NCI-H748 (cell line): ENCODE measurements at regions not wholly inside any gene's neighbourhood (a gene's known extent, or its start where the extent isn't known, plus 50 kb on each side); places are given as distances from the start of the nearest gene placed in this dataset.
"Not testable (repeated sequence)": the region's sequence is repeated elsewhere in the genome, so short reads cannot be mapped to it uniquely, and the experiment has no call there.

Experiments
- DNase-seq: peaks from one replicate; lab custom pipeline; 2025; ENCODE audit not compliant: unreplicated experiment; lab: John Stamatoyannopoulos, UW

DNA sequence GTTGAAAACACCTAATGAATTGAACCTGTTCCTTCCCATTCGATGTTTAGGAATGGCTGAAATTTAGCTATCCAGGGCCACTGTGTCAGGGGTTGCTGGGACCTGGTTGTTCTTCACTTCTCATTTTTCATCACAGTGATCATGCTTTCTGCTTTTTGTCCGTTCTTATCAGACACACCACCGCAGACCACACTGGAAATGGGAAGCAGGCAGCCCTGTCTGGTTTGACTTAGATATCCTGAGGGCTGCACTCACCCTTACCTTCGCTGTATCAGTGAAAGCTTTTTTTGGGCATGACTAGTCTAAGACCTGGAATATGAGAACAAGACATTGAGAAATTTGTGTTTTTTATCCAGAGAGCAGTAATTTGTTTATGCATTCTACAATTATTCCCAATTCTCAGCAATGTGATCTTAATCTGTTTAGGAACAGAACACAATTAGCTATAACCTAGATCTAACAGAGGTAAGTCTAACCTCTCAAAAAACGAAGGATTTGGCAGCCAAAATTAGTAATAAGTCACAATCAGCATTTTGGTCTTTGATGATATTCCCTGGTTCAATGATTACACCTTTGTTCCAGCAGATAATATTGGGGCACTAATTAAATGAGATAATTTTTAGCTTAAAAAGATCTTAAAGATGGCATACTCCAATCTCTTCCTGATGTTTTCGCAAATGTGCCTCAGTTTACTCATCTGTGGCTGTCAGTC is 126.0 kb upstream of the GOT2 start:
- DNase-seq = no peak

DNA sequence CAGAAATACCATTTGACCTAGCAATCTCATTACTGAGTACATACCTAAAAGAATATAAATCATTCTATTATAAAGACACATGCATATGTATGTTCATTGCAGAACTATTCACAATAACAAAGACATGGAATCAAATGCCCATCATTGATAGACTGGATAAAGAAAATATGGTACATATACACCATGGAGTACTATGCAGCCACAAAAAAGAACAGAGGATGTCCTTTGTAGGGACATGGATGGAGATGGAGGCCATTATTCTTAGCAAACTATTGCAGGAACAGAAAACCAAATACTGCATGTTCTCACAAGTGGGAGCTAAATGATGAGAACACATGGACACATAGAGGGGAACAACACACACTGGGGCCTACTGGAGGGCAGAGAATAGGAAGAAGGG is 124.5 kb upstream of the GOT2 start:
- DNase-seq = not testable (repeated sequence)

DNA sequence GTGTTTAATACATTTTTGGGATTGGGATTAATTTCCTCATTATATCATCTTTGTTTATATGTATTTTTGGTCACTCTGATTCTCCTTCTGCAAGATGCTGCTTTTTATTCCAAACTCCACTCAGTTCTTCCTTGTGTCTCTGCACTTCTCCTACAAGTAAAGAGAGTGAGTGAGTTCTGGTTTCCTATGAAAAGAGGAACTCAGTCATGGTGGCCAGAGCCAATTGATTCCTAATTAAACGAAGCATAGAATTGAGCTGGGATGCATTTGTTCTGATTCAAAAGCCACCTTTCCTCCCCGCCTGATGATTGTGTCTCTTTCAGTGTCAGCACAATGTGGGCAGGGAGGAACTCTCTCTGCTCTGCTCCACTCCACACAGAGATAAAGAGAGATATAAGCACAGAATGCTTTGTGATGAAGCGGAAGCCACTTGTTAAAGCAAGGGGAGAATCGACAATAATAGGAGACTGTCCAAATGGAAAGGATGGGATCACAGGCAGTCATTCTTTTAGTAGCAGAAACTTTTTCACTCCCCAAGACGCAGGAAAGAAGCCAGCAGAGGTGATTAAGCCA is 121.3 kb upstream of the GOT2 start:
- DNase-seq = no peak

DNA sequence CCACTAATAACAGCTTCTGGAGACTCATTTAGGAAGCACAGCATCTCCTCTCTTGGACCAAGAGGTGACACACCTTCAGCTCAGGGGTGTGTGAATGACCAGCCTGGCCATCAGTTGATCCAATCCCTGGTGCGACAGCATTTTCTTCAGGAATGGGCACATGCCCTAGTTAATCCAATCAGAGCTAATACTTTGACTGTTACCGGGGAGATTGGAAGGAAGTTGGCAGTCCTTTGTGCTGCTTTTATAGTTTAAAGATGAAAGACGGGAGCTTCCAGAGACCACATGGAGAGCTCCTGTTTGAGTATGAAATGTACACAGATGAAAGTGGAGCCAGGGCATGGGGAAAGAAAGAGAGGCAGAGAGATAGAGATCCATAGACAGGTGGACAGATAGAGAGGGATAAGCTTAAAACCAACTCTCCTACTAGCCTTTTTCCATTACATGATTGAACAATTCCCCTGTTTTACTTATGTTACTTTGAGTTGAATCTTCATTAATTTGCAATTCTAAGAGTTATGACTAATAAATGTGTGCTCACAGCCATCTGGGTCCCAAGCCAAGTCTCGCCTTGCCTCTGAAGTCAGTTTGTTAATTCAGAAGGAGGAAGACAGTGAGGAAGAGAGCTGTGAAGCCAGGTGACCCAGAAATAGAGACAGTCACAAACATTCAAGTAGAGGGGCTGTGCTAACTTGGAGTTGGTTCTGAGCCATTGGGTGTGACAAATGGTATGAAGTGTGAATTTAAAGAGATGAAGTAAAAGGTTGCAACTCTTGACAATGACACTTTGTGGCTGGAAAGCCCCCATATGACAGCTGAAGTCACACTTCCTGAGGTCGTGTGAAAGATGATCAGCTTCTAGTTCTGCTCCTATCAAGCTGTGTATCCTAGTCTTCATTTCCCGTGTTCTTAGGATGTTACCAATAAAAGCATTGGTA is 120.0 kb upstream of the GOT2 start:
- no peak for DNase-seq

DNA sequence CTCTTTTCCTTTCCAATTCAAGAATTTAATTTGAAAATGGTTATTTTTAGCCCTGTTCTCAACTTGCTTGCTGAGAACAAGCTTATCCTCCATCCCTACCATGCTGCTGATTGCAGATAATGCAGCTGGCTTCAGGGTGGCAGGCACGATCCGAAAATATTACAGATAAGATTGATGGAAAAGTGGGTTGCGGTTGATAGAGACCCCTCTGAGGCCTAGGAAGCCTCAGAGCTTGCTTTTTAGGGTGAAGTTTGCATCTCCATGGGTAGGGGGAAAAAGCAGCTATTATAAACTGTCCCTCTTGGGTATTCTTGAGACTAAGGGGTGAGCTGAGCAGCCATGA is 116.5 kb upstream of the GOT2 start:
- DNase-seq = no peak

DNA sequence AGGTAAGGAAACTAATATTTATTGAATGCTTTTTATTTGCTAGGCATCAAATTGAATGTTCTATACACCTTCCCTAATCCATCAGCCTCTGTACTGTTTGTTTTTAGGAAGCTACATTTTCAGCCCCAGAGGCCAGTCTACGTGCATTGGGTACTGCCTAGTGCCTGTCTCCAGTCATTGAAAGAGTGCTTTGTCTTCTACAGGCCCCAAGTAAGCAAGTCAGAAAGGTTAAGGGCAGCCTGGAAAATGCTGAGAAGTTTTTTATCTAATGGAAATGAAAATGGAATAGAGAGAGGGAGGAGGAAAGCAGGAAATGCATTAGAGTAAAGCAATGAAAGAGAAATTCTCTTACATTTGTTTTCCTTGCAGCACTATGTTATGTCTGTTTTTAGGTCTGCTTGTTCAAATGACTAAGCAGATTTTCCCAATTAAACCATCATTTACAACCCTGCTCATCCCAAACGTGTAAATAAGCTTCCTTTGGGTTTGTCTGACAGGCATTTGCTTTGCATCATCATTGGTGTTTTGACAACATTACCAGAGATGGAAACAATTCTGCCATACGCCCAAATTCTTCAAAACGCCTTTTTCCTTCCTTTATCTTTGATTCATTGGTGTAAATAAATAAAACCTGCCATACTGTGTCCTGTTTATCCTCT is 116.0 kb upstream of the GOT2 start:
- DNase-seq = no peak

DNA sequence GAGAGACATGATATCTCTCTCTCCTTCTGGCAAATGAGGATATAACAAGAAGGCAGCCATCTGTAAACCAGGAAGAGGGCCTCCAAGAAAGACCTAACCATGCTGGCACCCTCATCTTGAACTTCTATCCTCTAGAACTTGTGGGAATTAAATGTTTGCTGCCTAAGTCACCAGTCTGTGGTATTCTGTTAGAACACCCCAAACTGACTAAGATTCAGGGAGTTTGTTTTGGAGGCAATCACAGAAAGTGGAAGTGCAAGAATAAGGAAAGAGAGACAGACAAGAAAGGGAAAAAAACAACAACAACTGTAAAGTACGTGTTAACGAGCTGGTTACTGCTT is 114.5 kb upstream of the GOT2 start:
- DNase-seq = no peak

DNA sequence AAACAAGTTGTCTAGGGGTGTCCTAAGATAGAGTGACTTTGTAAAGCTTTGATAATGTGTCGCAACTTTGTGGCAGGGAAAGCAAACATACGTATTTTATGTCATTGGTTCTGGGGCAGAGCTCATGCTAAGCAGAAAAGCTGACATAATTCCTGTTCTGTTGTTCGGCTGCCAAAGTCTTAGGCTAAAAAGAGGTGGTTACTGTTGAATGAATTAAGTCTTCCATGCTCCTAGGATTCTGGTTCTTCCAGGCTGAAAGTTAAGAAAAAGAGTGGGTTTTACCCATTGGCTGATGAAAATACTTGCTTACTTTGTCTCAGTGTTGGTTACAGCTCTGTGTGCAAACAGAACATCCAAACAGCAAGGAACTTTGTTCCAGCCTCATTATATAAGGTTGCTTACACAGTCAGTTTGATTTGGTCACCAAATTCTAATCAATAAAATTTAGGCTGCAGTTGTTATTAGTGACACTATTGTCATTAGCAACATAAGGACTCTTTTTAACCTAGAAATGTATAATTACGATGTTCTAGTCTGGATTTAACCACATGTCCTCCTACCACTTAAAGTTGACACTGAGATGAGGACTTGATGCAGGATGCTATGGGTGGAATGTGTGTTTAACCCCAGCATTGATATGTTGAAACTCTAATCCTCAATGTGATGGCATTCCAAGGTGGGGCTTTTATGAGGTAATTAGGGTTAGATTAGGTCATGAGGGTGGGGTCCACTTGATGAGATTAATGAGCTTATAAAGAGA is 114.0 kb upstream of the GOT2 start:
- DNase-seq = no peak

DNA sequence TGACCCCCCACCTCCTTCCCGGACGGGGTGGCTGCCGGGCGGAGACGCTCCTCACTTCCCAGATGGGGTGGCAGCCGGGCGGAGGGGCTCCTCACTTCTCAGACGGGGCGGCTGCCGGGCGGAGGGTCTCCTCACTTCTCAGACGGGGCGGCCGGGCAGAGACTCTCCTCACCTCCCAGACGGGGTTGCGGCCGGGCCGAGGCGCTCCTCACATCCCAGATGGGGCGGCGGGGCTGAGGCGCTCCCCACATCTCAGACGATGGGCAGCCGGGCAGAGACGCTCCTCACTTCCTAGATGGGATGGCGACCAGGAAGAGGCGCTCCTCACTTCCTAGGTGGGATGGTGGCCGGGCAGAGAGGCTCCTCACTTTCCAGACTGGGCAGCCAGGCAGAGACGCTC is 112.1 kb upstream of the GOT2 start:
- not testable (repeated sequence) for DNase-seq

DNA sequence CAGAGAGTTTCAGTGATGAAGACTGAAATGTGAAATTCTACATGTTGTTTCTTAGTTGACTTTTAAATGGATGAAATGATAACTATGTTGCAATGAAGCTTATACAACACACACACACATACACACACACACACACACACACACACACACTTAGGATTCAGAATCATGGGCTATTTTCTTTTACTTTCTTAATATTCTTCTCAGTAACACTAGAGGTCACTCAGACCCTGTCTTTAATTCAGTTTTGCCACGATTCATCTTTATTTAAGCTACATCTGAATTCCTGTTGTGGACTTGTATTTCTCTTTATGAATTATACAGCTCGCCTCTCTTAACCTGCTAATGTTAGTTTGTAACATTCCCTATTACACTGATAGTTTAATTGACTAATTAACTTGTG is 109.6 kb upstream of the GOT2 start:
- DNase-seq = peak; percentile 19

DNA sequence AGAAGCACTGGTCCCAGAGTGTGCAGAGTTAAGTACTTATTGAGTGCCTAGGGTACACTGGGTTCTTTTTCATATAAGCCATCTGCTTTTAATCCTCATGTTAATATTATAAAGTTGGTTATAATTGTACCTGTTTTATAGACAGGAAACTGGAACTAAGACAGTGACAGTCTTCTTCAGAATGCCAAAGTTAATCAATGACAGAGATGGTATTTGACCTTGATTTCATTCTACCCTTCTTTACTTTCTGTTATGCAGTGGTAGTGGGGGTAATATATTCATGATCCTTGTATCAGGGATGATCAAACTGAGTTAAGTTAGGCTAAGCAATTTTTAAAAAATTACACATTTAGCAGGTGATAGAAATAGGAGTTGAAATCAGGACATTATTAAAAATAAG is 108.6 kb upstream of the GOT2 start:
- DNase-seq = no peak

DNA sequence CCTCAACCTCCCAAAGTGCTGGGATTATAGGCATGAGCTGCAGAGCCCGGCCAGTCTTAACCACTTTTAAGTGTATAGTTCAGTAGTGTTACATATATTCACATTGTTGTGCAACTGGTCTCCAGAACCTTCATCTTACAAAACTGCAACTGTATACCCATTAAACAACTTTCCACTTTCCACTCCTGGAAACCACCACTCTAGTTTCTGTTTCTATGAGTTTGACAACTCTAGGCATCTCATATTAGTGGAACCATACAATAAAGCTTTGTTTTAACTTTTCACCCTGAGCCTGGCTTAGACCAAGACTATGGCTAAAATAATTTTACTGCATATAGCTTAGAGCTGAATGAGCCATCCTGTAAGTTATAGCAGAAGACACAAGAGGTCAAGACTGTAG is 108.0 kb upstream of the GOT2 start:
- DNase-seq = no peak

DNA sequence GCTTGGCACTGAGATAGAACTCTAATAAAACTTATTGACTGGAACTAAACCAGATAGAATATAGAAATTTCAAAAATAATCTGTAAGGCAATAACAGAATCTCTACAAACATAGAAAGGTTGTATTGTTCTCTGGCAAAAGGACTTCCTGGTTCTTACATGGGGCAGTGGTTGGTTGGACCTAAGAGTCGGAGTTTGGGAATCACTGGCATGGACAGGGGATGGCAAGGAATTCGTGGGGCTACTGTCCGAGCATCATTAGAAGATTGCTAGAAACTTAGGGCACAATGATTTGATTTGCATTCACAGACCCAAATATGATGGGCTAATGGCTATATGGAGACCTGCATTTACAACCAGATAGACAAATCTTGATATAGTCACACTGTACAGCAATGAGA is 103.8 kb upstream of the GOT2 start:
- no peak for DNase-seq

DNA sequence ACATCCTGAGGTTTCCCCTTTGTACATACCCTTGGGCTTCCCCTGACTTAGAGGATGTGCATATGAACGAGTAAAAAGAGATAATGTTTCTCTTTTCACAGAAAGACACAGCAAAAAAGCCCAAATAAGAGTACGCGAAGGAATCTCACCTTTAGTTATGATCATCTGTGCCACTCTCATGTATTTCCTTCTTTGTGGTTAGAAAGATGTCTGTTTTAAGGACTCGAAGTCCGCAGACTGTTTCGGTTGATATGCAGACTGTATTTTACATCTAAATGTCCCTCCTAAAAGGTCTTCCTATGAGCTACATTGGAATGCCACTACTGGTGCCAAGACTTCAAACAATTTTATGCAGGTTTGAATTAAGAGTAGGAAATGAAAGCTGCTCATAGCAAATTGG is 102.3 kb upstream of the GOT2 start:
- no peak for DNase-seq

DNA sequence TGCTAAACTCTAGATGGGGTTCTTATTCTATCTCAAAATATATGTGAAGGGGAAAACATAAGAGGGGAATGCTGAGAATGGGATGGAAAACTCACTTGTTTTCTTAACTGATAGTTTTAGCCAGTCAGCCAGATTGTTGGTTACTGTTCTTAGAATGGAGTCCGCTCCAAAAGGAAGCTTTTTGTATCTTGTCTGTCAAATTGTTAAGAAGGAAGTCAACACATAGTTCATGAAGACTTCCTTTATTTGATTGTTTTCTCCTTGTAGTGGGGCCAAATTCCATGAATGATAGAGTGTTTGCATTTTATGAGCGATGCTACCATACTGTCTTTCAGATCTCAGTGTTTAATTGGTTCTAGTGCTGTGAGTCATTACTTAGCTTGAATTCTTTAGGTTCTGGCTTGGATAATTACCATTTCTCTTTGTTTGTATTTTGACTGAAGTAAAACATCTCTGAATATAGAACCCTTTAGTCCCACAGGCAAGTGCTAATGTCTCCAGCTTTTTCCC is 98.3 kb upstream of the GOT2 start:
- no peak for DNase-seq

DNA sequence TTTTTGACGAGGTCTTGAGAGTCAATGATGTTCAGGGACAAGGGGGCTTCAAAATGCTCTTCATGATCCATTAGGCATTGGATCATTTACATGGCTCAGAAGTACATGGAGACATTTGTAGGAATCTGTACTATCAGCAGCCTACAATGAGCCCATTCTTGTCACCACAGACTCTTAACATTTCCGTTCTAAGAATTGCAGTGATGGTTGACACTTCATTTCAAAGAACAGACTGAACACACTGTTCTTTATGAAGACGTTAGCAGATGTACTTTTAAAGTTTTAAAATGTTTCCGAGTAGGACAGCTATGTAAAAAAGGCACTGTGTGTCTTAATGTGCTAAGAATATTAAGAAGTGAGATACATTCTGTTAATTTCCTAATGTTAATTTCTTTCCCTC is 97.3 kb upstream of the GOT2 start:
- DNase-seq = no peak

DNA sequence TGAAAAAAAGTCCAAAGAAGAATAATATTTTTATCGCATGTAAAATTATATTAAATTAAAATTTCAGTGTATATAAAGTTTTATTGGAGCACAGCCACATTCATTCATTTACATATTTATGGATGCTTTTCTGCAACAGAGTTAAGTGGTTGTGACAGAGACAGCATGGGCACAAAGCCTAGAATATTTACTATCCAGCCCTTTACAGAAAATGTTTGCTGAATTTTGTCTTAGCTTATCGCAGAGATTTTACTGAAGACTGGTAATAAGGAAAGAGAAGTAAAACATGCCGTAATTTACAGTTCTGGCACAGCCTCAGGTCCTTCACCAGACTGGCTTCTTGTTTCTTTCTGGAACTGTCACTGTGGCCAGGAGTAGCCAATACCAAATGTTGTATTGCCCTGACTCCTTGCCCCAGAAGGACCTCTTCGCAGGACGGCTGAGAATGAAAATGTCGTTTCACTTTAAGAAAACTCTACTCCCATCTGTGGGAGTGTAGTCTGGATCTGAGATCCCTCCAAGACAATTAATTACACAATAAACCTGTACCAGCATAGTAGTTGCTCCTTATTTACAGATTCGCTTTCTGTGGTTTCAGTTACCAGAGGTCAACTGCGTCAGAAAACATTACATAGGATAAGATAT is 94.9 kb upstream of the GOT2 start:
- DNase-seq = no peak

DNA sequence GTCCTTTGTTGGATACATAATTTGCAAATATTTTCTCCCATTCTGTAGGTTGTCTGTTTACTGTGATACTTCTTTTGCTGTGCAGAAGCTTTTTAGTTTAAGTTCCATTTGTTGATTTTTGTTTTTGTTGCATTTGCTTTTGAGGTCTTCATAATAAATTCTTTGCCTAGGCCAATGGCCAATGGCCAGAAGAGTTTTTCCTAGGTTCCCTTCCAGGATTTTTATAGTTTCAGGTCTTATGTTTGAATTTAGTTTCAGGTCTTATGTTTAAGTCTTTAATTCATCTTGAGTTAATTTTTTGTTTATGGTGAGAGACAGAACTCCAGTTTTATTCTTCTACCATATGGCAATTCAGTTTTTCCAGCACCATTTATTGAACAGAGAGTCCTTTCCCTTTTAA is 90.1 kb upstream of the GOT2 start:
- DNase-seq = no peak

DNA sequence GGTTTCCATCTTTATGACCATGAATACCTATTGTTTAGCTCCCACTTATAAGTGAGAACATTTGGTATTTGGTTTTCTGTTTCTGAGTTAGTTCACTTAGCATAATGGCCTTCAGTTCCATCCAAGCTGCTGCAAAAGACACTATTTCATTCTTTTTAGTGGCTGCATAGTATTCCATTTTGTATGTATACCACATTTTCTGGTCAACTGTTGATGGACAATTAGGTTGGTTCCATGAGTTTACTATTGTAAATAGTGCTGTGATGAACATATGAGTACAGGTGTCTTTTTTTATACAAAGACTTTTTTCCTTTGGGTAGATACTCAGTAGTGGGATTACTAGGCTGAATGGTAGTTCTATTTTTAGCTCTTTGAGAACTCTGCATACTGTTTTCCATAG is 87.8 kb upstream of the GOT2 start:
- no peak for DNase-seq

DNA sequence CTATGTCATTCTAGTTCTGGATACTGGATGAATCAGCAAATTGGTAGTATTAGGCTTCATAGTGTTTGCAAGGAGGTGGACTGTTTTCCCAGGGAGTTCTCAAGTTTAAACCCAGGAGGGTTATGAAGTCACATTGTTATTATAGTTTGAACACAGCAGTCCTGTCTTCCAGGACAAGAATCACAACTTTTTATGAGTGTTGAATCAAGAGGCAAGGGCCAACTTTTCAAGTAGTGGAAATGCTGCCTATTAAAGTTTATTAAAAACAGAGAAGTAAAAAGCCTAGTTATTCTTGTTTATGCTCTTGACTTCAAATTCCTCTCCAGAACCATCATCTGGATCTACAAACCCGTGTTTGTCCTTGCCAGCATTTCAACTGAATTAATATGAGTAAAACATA is 86.3 kb upstream of the GOT2 start:
- DNase-seq = no peak
